OCI-LY7 (cell line): ENCODE measurements at regions not wholly inside any gene's neighbourhood (a gene's known extent, or its start where the extent isn't known, plus 50 kb on each side); places are given as distances from the start of the nearest gene placed in this dataset.
A peak's percentile ranks its signal among the peaks of the same experiment; 100 is the strongest.

Experiments
- BruUV-seq: library from RNA; stranded (reverse); fragments of 400-500 nt; replicated peaks from 2 replicates; lab custom pipeline; 2021; lab: Mats Ljungman, UMichigan
- CTCF ChIA-PET: fragments of 300-600 bp; sonication (Branson Sonifier 250); formaldehyde crosslinking; loops from one replicate; lab custom pipeline; 2022; ENCODE audit warnings: antibody characterized with exemption; ENCODE audit not compliant: unreplicated experiment; lab: Charles Lee
- POLR2A ChIA-PET: fragments of 300-600 bp; sonication (Branson Sonifier 250); formaldehyde crosslinking; loops from one replicate; lab custom pipeline; 2022; ENCODE audit warnings: antibody characterized with exemption; lab: Charles Lee
- DNase-seq: peaks from one replicate; pipeline ENCODE4 v3.0.0-alpha.2; 2015; ENCODE audit warnings: low spot score
- H2AFZ ChIP-seq: fragments of 200-600 bp; sonication (generic), shearing (Covaris generic); 2 replicates; pipeline ENCODE4 v1.6.1; 2014; ENCODE audit warnings: mild to moderate bottlenecking, antibody characterized with exemption, low read length, moderate library complexity
- H3K27ac ChIP-seq: fragments of 200-600 bp; sonication (generic); 2 replicates; pipeline ENCODE4 v1.5.1; 2014; ENCODE audit warnings: mixed run types, low read depth, mild to moderate bottlenecking, moderate library complexity, low read length, inconsistent platforms; ENCODE audit not compliant: poor library complexity, severe bottlenecking
- H3K36me3 ChIP-seq: fragments of 200-600 bp; sonication (generic); 2 replicates; pipeline ENCODE4 v1.6.1; 2014; ENCODE audit warnings: mild to moderate bottlenecking, antibody characterized with exemption, low read length, moderate library complexity, mixed read lengths; ENCODE audit not compliant: insufficient read depth
- H3K4me1 ChIP-seq: fragments of 200-600 bp; sonication (generic); 2 replicates; pipeline ENCODE4 v1.5.1; 2014; ENCODE audit warnings: mild to moderate bottlenecking, low read length; ENCODE audit not compliant: insufficient read depth, poor library complexity, severe bottlenecking
- H3K4me2 ChIP-seq: fragments of 200-600 bp; sonication (generic); 2 replicates; pipeline ENCODE4 v1.6.1; 2014; ENCODE audit warnings: mild to moderate bottlenecking, low read length
- H3K4me3 ChIP-seq: fragments of 200-600 bp; sonication (generic); 2 replicates; pipeline ENCODE4 v1.5.1; 2014; ENCODE audit warnings: mild to moderate bottlenecking, low read depth, low read length; ENCODE audit not compliant: poor library complexity, severe bottlenecking
- H3K79me2 ChIP-seq: fragments of 200-600 bp; sonication (generic); 2 replicates; pipeline ENCODE4 v1.6.1; 2016; ENCODE audit warnings: low read depth, mild to moderate bottlenecking, low read length, moderate library complexity, mixed read lengths; ENCODE audit not compliant: insufficient read depth
- H3K9me2 ChIP-seq: fragments of 200-600 bp; sonication (generic); 2 replicates; pipeline ENCODE4 v1.6.1; 2016; ENCODE audit warnings: mild to moderate bottlenecking, low read length, mixed read lengths; ENCODE audit not compliant: insufficient read depth
- H3K9me3 ChIP-seq: fragments of 200-600 bp; sonication (generic); 2 replicates; pipeline ENCODE4 v1.6.1; 2014; ENCODE audit warnings: mild to moderate bottlenecking, mixed run types, low read length, mixed read lengths
- H4K20me1 ChIP-seq: fragments of 200-600 bp; sonication (generic); 2 replicates; pipeline ENCODE4 v1.6.1; 2014; ENCODE audit warnings: mild to moderate bottlenecking, antibody characterized with exemption, low read length, moderate library complexity, mixed read lengths; ENCODE audit not compliant: insufficient read depth
- EZH2phosphoT487 ChIP-seq: fragments of 200-600 bp; sonication (generic); IDR thresholded peaks from 2 replicates; pipeline ENCODE4 v1.6.1; 2018; ENCODE audit warnings: low read depth, borderline replicate concordance, mild to moderate bottlenecking, mixed run types, antibody characterized with exemption, low read length, moderate library complexity, mixed read lengths
- intact Hi-C: fragments of 100-400 bp; cut with micrococcal nuclease; formaldehyde crosslinking; loops from one replicate; pipeline ENCODE4 v1.10.0; 2022; ENCODE audit not compliant: unreplicated experiment
- TF ChIP-seq, protein P1 (sequence below): fragments of 200-600 bp; sonication (generic); conservative IDR thresholded peaks from 2 replicates; pipeline ENCODE4 v1.5.1; 2014; ENCODE audit warnings: mild to moderate bottlenecking, antibody characterized with exemption, low read length, moderate library complexity, mixed read lengths

DNA sequence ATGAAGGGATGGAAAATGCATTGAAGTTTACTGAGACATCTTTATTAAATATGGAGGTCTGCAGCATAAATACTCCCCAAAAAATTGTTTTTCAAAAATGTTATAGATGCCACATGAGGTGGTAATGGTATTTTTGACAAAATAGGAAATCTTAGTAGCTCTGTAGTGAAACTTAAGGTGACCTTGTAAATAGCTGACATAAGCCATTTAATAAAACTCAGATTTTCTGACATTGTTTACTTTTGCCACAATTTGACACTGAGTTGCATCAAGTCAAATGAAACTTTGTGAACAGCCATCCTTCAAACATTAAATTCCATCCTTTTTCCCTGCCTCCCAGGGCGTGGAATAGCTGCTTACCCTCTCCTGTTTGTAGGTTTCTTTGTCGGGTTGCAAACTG lies 953.1 kb downstream of the PCDH17 start:
- no TSS peak for BruUV-seq
- TF ChIP-seq, protein P1, sequence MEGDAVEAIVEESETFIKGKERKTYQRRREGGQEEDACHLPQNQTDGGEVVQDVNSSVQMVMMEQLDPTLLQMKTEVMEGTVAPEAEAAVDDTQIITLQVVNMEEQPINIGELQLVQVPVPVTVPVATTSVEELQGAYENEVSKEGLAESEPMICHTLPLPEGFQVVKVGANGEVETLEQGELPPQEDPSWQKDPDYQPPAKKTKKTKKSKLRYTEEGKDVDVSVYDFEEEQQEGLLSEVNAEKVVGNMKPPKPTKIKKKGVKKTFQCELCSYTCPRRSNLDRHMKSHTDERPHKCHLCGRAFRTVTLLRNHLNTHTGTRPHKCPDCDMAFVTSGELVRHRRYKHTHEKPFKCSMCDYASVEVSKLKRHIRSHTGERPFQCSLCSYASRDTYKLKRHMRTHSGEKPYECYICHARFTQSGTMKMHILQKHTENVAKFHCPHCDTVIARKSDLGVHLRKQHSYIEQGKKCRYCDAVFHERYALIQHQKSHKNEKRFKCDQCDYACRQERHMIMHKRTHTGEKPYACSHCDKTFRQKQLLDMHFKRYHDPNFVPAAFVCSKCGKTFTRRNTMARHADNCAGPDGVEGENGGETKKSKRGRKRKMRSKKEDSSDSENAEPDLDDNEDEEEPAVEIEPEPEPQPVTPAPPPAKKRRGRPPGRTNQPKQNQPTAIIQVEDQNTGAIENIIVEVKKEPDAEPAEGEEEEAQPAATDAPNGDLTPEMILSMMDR: no peak
- TF ChIP-seq EZH2phosphoT487: no peak
- Histone ChIP-seq H3K4me2 (no peak overlapping the region), H2AFZ (peak overlapping the region; percentile 32; the same call in 1 of the 2 replicates), H3K9me3 (no peaks in the 10 kb centered on the region), H3K36me3 (no peaks in the 10 kb centered on the region), H3K79me2 (no peaks in the 10 kb centered on the region), H3K9me2 (no peaks in the 10 kb centered on the region), H3K4me3 (no peak overlapping the region), H4K20me1 (no peaks in the 10 kb centered on the region), H3K27ac (no peak overlapping the region), H3K4me1 (peaks cover 18% of the 10 kb centered on the region)
- ChIA-PET CTCF (no interaction called here), POLR2A (interaction anchor here (0.8 kb wide), 1 partner anchor 13 kb away, joined by 3 read pairs; no protein-coding TSS in a partner anchor)
- intact Hi-C loops: loop anchor here (10.0 kb wide), 1 partner anchor 370 kb away; no protein-coding TSS in a partner anchor
- DNase-seq: no peak

DNA sequence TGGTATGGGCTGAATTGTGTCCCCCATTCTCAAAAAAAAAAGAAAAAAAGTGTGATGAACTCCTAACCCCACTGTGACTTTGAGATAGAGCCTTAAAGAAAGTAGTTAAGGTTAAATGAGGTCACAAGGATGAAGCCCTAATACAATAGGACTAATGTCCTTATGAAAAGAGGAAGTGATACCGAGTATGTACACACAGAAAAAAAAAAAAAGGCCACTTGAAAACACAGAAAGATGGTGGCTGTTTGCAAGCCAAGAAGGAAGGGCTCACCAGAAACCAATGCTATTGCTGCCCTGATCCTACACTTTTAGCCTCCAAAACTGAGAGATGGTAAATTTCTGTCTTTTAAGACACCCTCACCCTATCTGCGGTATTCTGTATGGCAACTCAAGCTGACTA lies 955.6 kb downstream of the PCDH17 start:
- DNase-seq: peak; percentile 59
- intact Hi-C loops: loop anchor here (10.0 kb wide), 1 partner anchor 368 kb away; no protein-coding TSS in a partner anchor

DNA sequence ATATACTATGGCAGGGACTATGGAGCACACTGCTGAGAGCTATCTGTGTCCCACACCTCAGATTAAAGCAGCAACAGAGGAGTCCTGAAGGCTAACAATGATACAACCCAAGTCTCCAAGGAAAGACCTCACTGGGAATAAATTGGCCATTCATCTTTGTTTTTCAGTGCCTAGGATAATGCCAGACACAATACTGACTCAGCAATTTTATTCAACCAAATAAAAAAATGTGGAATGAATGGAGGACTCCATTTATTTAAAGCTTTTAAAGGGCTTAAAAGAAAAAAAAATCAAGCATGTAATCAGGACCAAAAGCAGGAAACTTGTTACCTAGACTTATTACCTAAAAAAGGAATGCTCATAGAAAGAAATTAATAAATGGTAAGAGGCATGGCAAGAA lies 960.5 kb downstream of the PCDH17 start:
- Histone ChIP-seq H3K4me2 (no peak overlapping the region), H3K9me3 (no peaks in the 10 kb centered on the region), H3K4me3 (no peak overlapping the region), H2AFZ (no peak overlapping the region), H3K27ac (no peak overlapping the region), H3K9me2 (no peaks in the 10 kb centered on the region), H4K20me1 (no peaks in the 10 kb centered on the region), H3K79me2 (no peaks in the 10 kb centered on the region), H3K4me1 (peaks cover 13% of the 10 kb centered on the region), H3K36me3 (no peaks in the 10 kb centered on the region)
- POLR2A ChIA-PET: no interaction called here
- CTCF ChIA-PET: no interaction called here
- no peak for DNase-seq
- intact Hi-C loops: no loop called here
- BruUV-seq: no TSS peak
- no peak for TF ChIP-seq EZH2phosphoT487
- TF ChIP-seq, protein P1: no peak

More for the DNA sequence above, 955.6 kb downstream of the PCDH17 start:
- Histone ChIP-seq H3K4me1 (peaks cover 18% of the 10 kb centered on the region), H3K4me2 (0 out of 2 replicates have a peak overlapping the region, but pooled peaks have one; percentile 44), H3K36me3 (no peaks in the 10 kb centered on the region), H3K27ac (no peak overlapping the region), H3K79me2 (no peaks in the 10 kb centered on the region), H4K20me1 (no peaks in the 10 kb centered on the region), H3K9me3 (no peaks in the 10 kb centered on the region), H3K4me3 (no peak overlapping the region), H3K9me2 (no peaks in the 10 kb centered on the region), H2AFZ (peak overlapping the region; percentile 82; the same call in 1 of the 2 replicates)
- TF ChIP-seq, protein P1: no peak
- no peak for TF ChIP-seq EZH2phosphoT487
- ChIA-PET POLR2A (interaction anchor here (0.7 kb wide), 1 partner anchor 321 kb away, joined by 3 read pairs; no protein-coding TSS in a partner anchor), CTCF (no interaction called here)
- BruUV-seq: no TSS peak
